ENCODE measurements at regions not wholly inside any gene's neighbourhood (a gene's known extent, or its start where the extent isn't known, plus 50 kb on each side); places are given as distances from the start of the nearest gene placed in this dataset.

GRCh38 chr2:236653863-236654262 lies 84.2 kb downstream of the ACKR3 start:
- no peaks in the 10 kb centered on the region for H3K36me3 ChIP-seq (ENCODE audit: insufficient read depth, low read length)
- H2AFZ ChIP-seq (ENCODE audit: low read depth, low read length): no peak overlapping the region
- no peaks in the 10 kb centered on the region for H4K20me1 ChIP-seq (ENCODE audit: insufficient read depth)
- no peaks in the 10 kb centered on the region for H3K27me3 ChIP-seq (ENCODE audit: insufficient read depth, low read depth, low read length)
- H3K9me2 ChIP-seq (ENCODE audit: insufficient read depth, low read length): no peaks in the 10 kb centered on the region
- H3K27ac ChIP-seq (ENCODE audit: low read length): no peak overlapping the region
- no peaks in the 10 kb centered on the region for H3K79me2 ChIP-seq (replicated peaks; ENCODE audit: insufficient read depth, low read length)
- no peaks in the 10 kb centered on the region for H3F3A ChIP-seq (ENCODE audit: insufficient read depth, low read length, poor library complexity, severe bottlenecking)
- no peaks in the 10 kb centered on the region for H3K9me3 ChIP-seq (ENCODE audit: low read length)
- H3K4me2 ChIP-seq (ENCODE audit: low read length): no peak overlapping the region
- TF ChIP-seq EP300 (conservative IDR thresholded peaks at IDR 0.05; ENCODE audit: poor library complexity, severe bottlenecking) (no peak), REST (IDR thresholded peaks at IDR 0.05; ENCODE audit: borderline replicate concordance) (no peak), EZH2 (IDR thresholded peaks at IDR 0.05; ENCODE audit: borderline replicate concordance, insufficient read depth, low read length, poor library complexity, severe bottlenecking) (no peak), MXI1 (conservative IDR thresholded peaks at IDR 0.05; ENCODE audit: poor library complexity, severe bottlenecking) (no peak), POLR2AphosphoS5 (IDR thresholded peaks at IDR 0.05) (no peak), RAD21 (conservative IDR thresholded peaks at IDR 0.05) (no peak), TAF1 (IDR thresholded peaks at IDR 0.05; ENCODE audit: low read depth) (no peak), CTCF (IDR thresholded peaks at IDR 0.05; ENCODE audit: poor library complexity, severe bottlenecking) (no peak), SMC3 (conservative IDR thresholded peaks at IDR 0.05; ENCODE audit: poor library complexity) (no peak)
- H3K4me3 ChIP-seq (ENCODE audit: low read length): no peak overlapping the region
- H3K9ac ChIP-seq (ENCODE audit: low read length): no peak overlapping the region

- H3K9me3 ChIP-seq (ENCODE audit: low read length): no peaks in the 10 kb centered on the region
- H3K4me3 ChIP-seq (ENCODE audit: low read length): no peak overlapping the region
- H3K36me3 ChIP-seq (ENCODE audit: insufficient read depth, low read length): no peaks in the 10 kb centered on the region
- TF ChIP-seq SMC3 (conservative IDR thresholded peaks at IDR 0.05; ENCODE audit: poor library complexity) (no peak), REST (IDR thresholded peaks at IDR 0.05; ENCODE audit: borderline replicate concordance) (no peak), RAD21 (conservative IDR thresholded peaks at IDR 0.05) (no peak), CTCF (IDR thresholded peaks at IDR 0.05; ENCODE audit: poor library complexity, severe bottlenecking) (no peak)
- no peak overlapping the region for H3K9ac ChIP-seq (ENCODE audit: low read length)
- H3K27me3 ChIP-seq (ENCODE audit: insufficient read depth, low read depth, low read length): no peaks in the 10 kb centered on the region
- H3K79me2 ChIP-seq (replicated peaks; ENCODE audit: insufficient read depth, low read length): no peaks in the 10 kb centered on the region
- no peak overlapping the region for H3K27ac ChIP-seq (ENCODE audit: low read length)
- H3K9me2 ChIP-seq (ENCODE audit: insufficient read depth, low read length): no peaks in the 10 kb centered on the region
- H3K4me2 ChIP-seq (ENCODE audit: low read length): no peak overlapping the region
- H2AFZ ChIP-seq (ENCODE audit: low read depth, low read length): no peak overlapping the region
- H4K20me1 ChIP-seq (ENCODE audit: insufficient read depth): no peaks in the 10 kb centered on the region
- H3F3A ChIP-seq (ENCODE audit: insufficient read depth, low read length, poor library complexity, severe bottlenecking): no peaks in the 10 kb centered on the region
These were observed 84.9 kb downstream of the ACKR3 start for GRCh38 chr2:236654496-236654895.

Measured in neural cell (in vitro differentiated cells).